GM19467 (cell line): ENCODE measurements at regions not wholly inside any gene's neighbourhood (a gene's known extent, or its start where the extent isn't known, plus 50 kb on each side); places are given as distances from the start of the nearest gene placed in this dataset.
"Not testable (repeated sequence)": the region's sequence is repeated elsewhere in the genome, so short reads cannot be mapped to it uniquely, and the experiment has no call there.

ENCODE experiments used
- ATAC-seq: cut with Tn5 transposase; IDR thresholded peaks from one replicate; pipeline ENCODE4 v1.9.1; 2021; ENCODE audit warnings: mild to moderate bottlenecking, moderate library complexity; ENCODE audit not compliant: unreplicated experiment

DNA sequence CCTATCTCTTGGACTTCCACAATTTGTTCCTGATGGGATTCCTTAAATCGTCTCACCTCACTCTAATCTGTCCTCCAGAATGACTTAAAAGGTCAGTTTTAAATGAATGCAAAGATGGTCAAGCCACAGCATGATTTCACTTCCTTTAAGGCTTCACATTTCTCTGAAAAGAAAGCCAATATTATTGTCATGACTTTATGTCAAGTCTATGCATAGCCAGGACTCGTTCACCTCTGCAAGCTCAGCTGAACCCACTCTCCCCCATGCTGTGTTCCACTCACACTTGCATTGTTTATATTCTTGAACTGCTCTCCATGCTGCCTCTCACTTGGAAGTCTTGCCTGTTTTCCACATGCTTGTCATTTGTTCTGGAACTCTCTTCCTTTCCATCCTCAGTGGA, 298.4 kb upstream of the MMADHC start:
- no peak for ATAC-seq

- no peak for ATAC-seq
These were observed 297.9 kb upstream of the MMADHC start for GRCh38 chr2:149885468-149885867.

GRCh38 chr2:149884871-149885270, 297.3 kb upstream of the MMADHC start:
- ATAC-seq, result no peak

GRCh38 chr2:149877913-149878312, 290.3 kb upstream of the MMADHC start:
- ATAC-seq, result no peak

GRCh38 chr2:149877074-149877473, 289.5 kb upstream of the MMADHC start:
- no peak for ATAC-seq

DNA sequence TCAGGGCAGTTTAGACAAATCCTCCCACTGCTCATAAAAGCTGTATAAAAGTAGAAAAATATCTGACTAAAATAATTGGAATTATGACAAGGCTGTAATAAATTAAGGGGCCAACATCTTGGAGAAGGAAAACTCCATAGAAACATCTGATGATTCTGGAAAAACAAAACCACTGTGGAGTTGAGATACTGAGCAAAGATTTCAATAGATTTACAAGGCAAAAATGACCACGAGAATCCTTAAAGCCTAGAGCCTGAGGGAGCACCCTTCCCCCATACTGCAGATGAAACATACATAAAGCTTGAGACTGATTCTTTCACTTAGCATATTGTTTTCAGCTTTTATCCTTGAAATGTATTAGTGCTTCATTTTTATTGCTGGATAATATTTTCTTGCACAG, 286.4 kb upstream of the MMADHC start:
- no peak for ATAC-seq

DNA sequence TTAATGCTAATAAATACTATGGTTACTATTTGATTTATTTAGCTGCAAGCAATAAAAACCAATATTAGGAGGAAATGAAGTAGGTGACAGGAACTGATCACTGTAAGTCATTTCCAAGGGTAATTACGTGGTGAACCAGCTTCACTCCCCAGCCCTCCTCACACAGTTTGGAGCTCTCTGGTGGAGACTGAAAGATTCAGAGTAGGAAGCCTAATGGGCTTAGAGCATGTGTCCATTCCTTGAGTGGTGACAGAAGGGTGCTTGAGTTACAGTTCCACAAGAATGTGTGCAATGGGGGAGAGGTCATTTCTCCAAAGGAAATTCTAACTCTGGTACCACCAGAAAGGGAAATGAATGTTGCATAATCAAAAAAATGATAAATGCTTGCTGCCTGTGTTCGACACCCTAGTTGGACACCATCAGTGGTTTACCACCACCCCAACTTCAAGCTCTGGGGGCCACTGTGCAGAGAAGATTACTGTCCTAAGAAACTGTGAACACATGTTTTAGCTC, 285.1 kb upstream of the MMADHC start:
- ATAC-seq, result no peak

- ATAC-seq, result no peak
These were observed 284.5 kb upstream of the MMADHC start for GRCh38 chr2:149872041-149872440.

DNA sequence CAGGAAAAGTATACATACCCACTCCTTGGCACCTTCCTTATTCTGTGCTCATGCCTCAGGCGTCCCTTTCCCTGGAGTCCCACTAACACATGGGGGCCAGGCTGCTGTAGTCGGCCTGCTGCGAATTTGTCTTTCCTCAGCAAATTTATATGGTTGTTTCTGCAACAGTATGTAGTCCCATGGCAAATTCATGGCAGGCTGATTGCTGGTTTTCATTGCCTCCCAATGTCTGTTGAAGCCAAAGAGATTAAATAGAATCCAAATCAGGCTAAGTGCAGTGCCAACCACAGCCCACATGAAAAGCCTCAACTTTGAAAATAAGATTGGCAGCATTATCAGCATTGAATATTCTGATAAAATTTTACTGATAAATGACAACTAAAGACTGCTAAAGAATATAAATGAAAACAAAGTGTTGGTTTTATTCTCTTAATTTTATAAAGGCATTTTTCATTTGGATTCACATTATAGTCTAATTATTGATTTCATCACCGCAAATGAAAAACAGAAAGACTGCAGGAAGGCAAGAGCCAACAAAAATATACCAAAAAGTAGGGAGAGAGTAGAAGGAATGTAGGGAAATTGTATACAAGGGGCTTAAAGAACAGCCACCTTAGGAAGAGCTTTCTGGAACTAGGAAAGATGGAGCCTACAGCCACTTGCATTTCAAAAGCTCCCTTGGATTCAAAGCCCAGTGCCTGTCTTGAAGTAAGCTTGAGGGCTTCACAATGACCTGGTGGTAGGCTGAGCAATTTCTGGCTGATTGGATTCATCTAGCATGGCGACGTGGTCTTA, 283.7 kb upstream of the MMADHC start:
- ATAC-seq, result no peak

GRCh38 chr2:149863227-149863626, 275.7 kb upstream of the MMADHC start:
- no peak for ATAC-seq

DNA sequence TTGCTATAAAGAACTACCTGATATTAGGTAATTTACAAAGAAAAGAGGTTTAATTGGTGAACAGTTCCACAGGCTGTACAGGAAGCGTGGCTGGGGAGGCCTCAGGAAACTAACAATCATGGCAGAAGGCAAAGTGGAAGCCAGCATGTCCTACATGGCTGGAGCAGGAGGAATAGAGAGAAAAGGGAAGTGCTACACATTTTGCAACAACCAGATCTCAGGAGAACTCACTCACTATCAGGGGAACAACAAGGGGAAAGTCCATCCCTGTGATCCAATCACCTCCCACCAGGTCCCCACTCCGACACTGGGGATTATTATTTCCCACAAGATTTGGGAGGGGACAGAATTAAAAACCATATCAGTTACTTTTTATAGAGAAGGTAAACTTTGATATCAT, 273.5 kb upstream of the MMADHC start:
- ATAC-seq, result no peak

DNA sequence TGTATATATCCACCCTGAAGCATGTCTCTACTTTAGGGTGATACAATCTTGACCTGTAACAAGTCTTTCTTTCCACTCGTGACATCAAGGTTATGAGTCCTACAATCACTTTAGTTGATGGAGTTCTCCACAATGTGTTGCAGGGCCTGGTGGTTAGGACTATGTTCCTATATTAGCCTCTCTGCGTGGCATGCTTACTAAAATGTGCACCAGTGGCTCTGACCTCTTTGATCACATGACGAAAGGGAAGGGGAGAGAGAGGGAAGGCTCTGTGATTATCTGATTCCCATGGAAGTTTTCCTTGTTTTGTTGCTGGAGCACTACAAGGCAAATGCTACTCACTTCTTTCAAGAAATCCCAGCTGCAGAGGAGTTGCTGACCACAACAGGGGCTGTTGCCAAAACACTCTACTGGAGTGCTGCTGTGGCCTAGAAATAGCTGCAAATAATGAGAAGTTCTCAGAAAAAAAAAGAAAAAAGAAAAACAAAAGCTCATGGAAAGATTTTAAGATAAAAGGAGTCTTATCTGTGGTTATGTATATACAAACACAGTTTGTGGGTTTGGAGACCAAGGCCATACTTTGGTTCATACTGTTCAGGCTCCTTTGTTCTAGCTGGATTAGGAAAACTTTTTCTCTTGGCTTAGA, 272.8 kb upstream of the MMADHC start:
- ATAC-seq, result no peak

- no peak for ATAC-seq
These were observed 271.5 kb upstream of the MMADHC start for GRCh38 chr2:149858901-149859634.

DNA sequence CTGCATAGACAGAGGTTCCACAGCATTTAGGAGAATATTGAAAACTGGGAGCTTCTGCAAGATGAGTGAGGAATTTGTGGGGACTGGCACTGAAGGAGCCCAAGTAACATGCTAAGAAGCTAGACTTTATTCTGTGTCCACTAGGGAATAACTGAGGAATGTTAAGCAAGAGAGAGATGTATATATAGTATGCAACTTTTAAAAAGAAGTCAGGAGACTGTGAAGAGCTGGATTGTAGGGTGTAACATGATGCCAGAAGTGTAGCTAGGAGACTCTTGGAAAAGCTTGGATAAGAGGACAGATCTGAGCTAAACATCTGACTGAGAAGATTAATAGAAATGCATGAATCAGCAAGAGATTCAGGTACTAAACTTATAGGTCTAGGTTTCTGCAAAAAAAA, 270.6 kb upstream of the MMADHC start:
- no peak for ATAC-seq

DNA sequence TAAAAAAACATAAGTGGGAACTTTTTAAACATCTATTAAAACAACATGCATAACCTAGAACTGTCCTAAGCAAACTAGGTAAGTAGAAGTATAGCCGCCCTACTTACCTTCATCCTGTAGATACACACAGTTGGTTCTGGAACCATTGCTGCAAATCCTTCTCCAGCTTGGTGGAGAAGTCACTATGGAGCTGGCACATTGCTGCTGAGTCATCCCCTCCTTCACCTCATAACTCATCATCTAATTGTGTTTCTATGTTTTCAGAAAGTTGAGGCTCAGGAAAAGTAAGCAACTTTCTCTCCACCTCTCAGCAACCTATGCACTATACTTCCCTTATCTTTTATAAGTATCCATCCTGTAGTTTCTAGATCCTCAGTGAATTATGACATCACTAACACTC, 269.8 kb upstream of the MMADHC start:
- no peak for ATAC-seq

- not testable (repeated sequence) for ATAC-seq
These were observed 268.3 kb upstream of the MMADHC start for GRCh38 chr2:149855859-149856258.

DNA sequence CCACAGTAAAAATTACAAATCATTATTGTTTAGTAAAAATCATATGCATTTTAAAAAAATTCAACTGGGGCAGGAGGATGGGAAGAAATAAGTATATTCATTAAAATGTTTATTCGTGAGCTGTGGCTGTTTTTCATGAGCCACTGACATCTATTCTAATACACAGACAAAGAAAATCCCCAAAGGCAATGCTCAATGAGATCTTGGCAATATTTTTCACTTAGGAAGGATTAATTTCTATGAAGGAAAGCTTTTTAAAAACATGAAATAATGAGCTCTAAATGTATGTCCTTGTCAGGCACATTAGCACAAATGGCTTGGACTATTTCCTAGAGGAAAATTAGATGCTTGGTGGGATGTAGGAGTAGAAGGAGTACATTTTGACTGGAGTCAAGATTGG, 262.0 kb upstream of the MMADHC start:
- ATAC-seq, result no peak

GRCh38 chr2:149849136-149849535, 261.6 kb upstream of the MMADHC start:
- no peak for ATAC-seq

- ATAC-seq, result no peak
These were observed 253.8 kb upstream of the MMADHC start for GRCh38 chr2:149841396-149841795.

DNA sequence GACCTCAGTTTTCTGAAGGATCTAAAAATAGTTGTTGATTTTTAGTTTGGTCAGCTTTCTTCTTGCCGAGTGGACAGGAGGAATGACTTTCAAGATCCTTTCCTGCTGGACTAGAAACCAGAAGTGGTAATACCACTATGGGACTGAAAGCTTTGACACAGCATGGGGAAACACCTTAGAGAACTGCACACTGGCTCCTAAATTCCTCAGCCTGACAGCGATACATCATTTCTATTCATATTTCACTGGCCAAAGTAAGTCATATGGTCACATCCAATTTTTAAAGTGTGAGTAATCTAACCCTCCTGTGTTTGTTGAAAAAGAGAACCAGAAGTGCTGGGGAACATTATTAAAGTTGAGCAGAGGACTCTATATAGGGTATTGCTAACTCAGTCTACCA, 244.7 kb upstream of the MMADHC start:
- ATAC-seq, result no peak

DNA sequence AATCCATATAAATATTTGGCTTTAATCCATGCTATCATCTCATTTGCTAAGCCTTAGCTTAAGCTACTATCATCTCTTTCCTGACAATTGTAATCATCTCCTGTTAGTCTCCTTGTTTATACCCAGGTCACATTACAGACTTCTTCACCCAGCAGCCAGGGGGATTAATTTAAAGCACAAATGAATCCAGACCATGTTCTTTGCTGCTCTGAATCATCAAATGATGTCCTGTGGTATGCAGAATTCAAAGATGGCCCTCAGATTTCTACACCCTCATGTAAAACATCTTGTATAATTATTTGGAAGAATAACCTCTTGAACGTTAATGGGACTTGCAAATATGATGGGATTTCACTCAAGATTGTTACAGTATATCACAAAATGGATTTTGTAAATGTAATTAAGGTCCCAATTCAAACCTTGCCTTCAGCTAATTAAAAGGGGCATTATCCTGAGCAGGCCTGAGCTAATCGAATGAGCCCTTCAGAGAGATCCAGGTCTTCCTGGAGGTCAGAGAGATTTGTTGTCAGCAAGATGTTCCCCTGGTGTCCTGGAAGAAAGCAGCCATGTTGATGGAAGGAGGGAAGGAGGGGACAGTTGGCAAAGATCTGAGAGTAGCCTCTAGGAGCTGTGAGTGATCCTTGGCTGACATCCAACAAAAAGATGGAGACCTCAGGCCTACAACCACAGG, 241.1 kb upstream of the MMADHC start:
- ATAC-seq, result no peak
